K562 (cell line): ENCODE measurements at regions not wholly inside any gene's neighbourhood (a gene's known extent, or its start where the extent isn't known, plus 50 kb on each side); places are given as distances from the start of the nearest gene placed in this dataset.

Source experiments
- ATAC-seq: fragments of 200-7000 bp; cut with Tn5 transposase; 3 replicates; pipeline ENCODE4 v1.9.1; 2020; ENCODE audit warnings: moderate library complexity
- BruUV-seq: library from RNA; stranded (reverse); fragments of 400-500 nt; replicated peaks from 2 replicates; lab custom pipeline; 2021; lab: Mats Ljungman, UMichigan
- CTCF ChIA-PET: fragments of 300-600 bp; formaldehyde crosslinking; extraction: SDS; loops from one replicate; lab custom pipeline; 2021; ENCODE audit warnings: low intra/inter-chr PET ratio; lab: Yijun Ruan, JAX
- POLR2A ChIA-PET: fragments of 300-600, 350-650 bp; sonication (Branson Sonifier 250); formaldehyde crosslinking; extraction: SDS; loops from one replicate; lab custom pipeline; 2021; ENCODE audit warnings: antibody characterized with exemption, inconsistent platforms; lab: Yijun Ruan, JAX
- DNase-seq, 4 experiments: peaks; one replicate each; pipeline versions ENCODE4 v3.0.0 to v3.0.0-alpha.2; 2011 to 2018; ENCODE audit warnings: low spot score in 3 of 4, mixed read lengths in 3 of 4; ENCODE audit errors: extremely low read depth in 1 of 4
- FAIRE-seq: peaks from 2 replicates; lab custom pipeline; 2011; peaks lifted over from hg19 to GRCh38; lab: Jason Lieb, UNC
- H2AFZ ChIP-seq: 2 replicates; pipeline ENCODE4 v1.6.0; 2011; ENCODE audit warnings: low read depth, low read length, control low read depth, inconsistent platforms
- H3K27ac ChIP-seq: fragments of 200-600 bp; 3 replicates; pipeline ENCODE4 v1.8.0; 2011; ENCODE audit warnings: low read depth, mild to moderate bottlenecking, control low read depth, inconsistent platforms, low read length, moderate library complexity, mixed read lengths; ENCODE audit errors: extremely low read depth
- H3K27me3 ChIP-seq, 2 experiments: fragments of 300-600 bp in 1 of 2; 2 replicates in 1 of 2; 3 replicates in 1 of 2; pipeline versions ENCODE4 v1.6.0 to v1.8.0; 2011; ENCODE audit warnings: inconsistent platforms in 2 of 2, low read length in 2 of 2, mild to moderate bottlenecking in 1 of 2, mixed read lengths in 1 of 2, moderate library complexity in 1 of 2; ENCODE audit not compliant: control insufficient read depth in 2 of 2, insufficient read depth in 2 of 2
- H3K36me3 ChIP-seq: fragments of 300-600 bp; 3 replicates; pipeline ENCODE4 v1.8.0; 2011; ENCODE audit warnings: mild to moderate bottlenecking, low read length, inconsistent platforms; ENCODE audit not compliant: control insufficient read depth, insufficient read depth
- H3K4me1 ChIP-seq, 2 experiments: fragments of 200-600 bp in 1 of 2; replicated peaks in 1 of 2; 2 replicates in 1 of 2; 3 replicates in 1 of 2; pipeline versions ENCODE4 v1.5.1 to v1.8.0; 2011; ENCODE audit warnings: inconsistent platforms in 2 of 2, low read length in 2 of 2, mild to moderate bottlenecking in 1 of 2, mixed read lengths in 1 of 2, moderate library complexity in 1 of 2; ENCODE audit not compliant: control insufficient read depth in 2 of 2, insufficient read depth in 2 of 2
- H3K4me2 ChIP-seq: 2 replicates; pipeline ENCODE4 v1.6.1; 2011; ENCODE audit warnings: low read length, control low read depth, inconsistent platforms, mixed read lengths; ENCODE audit not compliant: insufficient read depth
- H3K4me3 ChIP-seq: fragments of 200-600 bp; sonication (generic), shearing (Covaris generic); 2 replicates; pipeline ENCODE4 v1.5.1; 2016; ENCODE audit warnings: control low read depth, inconsistent platforms
- H3K79me2 ChIP-seq: fragments of 200-600 bp; 3 replicates; pipeline ENCODE4 v1.8.0; 2011; ENCODE audit warnings: low read length, inconsistent platforms; ENCODE audit not compliant: control insufficient read depth, insufficient read depth
- H3K9ac ChIP-seq, 2 experiments: 2 replicates each; pipeline versions ENCODE4 v1.6.0 to v1.6.1; 2011; ENCODE audit warnings: low read depth in 2 of 2, low read length in 2 of 2, control low read depth in 1 of 2, inconsistent platforms in 1 of 2, mild to moderate bottlenecking in 1 of 2, mixed read lengths in 1 of 2; ENCODE audit not compliant: insufficient read depth in 1 of 2
- H3K9me1 ChIP-seq: one replicate; pipeline ENCODE4 v1.6.0; 2011; ENCODE audit warnings: inconsistent platforms, mild to moderate bottlenecking, low read length, moderate library complexity; ENCODE audit not compliant: control insufficient read depth, insufficient read depth
- H3K9me3 ChIP-seq: replicated peaks from 2 replicates; pipeline ENCODE4 v1.5.1; 2011; ENCODE audit warnings: low read depth, low read length, inconsistent platforms; ENCODE audit not compliant: control insufficient read depth, insufficient read depth
- H4K20me1 ChIP-seq: replicated peaks from 2 replicates; pipeline ENCODE4 v1.6.1; 2011; ENCODE audit warnings: low read length, inconsistent platforms, mixed read lengths; ENCODE audit not compliant: control insufficient read depth, insufficient read depth
- E2F4 ChIP-seq: sonication (generic); formaldehyde crosslinking; IDR thresholded peaks from 2 replicates; pipeline ENCODE4 v1.8.0; 2022; ENCODE audit warnings: mild to moderate bottlenecking, low read depth, missing genetic modification reagents
- E4F1 ChIP-seq: fragments of 250-450 bp; sonication (Bioruptor Pico); IDR thresholded peaks from 2 replicates; pipeline ENCODE4 v1.5.0; 2021; ENCODE audit warnings: mild to moderate bottlenecking, borderline replicate concordance
- EGR1 ChIP-seq: fragments of 450-650 bp; conservative IDR thresholded peaks from 2 replicates; pipeline ENCODE4 v1.6.1; 2017; ENCODE audit warnings: mild to moderate bottlenecking
- ESRRB ChIP-seq: fragments of 250-450 bp; sonication (Bioruptor Pico); IDR thresholded peaks from 2 replicates; pipeline ENCODE4 v1.5.0; 2020; ENCODE audit warnings: mild to moderate bottlenecking, moderate library complexity, borderline replicate concordance
- JUN ChIP-seq, 2 experiments: sonication (generic) in 1 of 2; formaldehyde crosslinking in 1 of 2; IDR thresholded peaks; 2 replicates each; pipeline versions ENCODE4 v1.6.1 to v1.8.0; 2012 to 2022; ENCODE audit warnings: borderline replicate concordance in 2 of 2, mild to moderate bottlenecking in 2 of 2, improper control_type of control experiment in 1 of 2, low read depth in 1 of 2, low read length in 1 of 2, missing genetic modification reagents in 1 of 2
- MLLT1 ChIP-seq, 2 experiments: fragments of 450-650 bp; IDR thresholded peaks; 2 replicates each; pipeline ENCODE4 v1.6.1; 2016
- NELFE ChIP-seq: IDR thresholded peaks from 2 replicates; pipeline ENCODE4 v1.6.1; 2011; ENCODE audit warnings: mild to moderate bottlenecking; ENCODE audit not compliant: insufficient read depth, insufficient read length
- PPARD ChIP-seq: fragments of 250-450 bp; sonication (Bioruptor Pico); IDR thresholded peaks from 2 replicates; pipeline ENCODE4 v1.8.0; 2022; ENCODE audit warnings: inconsistent platforms, mild to moderate bottlenecking, moderate library complexity
- TAL1 ChIP-seq: fragments of 450-650 bp; IDR thresholded peaks from 2 replicates; pipeline ENCODE4 v1.6.1; 2016; ENCODE audit warnings: mild to moderate bottlenecking
- ZNF146 ChIP-seq: IDR thresholded peaks from one replicate; pipeline ENCODE4 v1.6.1; 2018; ENCODE audit warnings: missing compliant biosample characterization; ENCODE audit not compliant: unreplicated experiment
- ZNF644 ChIP-seq: fragments of 200-800 bp; sonication (Bioruptor generic); IDR thresholded peaks from 2 replicates; pipeline ENCODE4 v1.6.1; 2016; ENCODE audit warnings: low read depth, missing genetic modification characterization, missing compliant biosample characterization
- ZNF699 ChIP-seq: fragments of 250-450 bp; sonication (Bioruptor Pico); IDR thresholded peaks from 2 replicates; pipeline ENCODE4 v1.8.0; 2021; ENCODE audit warnings: mild to moderate bottlenecking, moderate library complexity; ENCODE audit not compliant: insufficient replicate concordance
- WGBS: fragments of 100-300 bp; shearing (Covaris generic); methylation state at CpG from one replicate; pipeline ENCODE4 v1.1.6; 2016; ENCODE audit warnings: low coverage, mixed read lengths; ENCODE audit not compliant: insufficient coverage; ENCODE audit errors: missing lambda C conversion rate; 5-methylcytosine and 5-hydroxymethylcytosine counted together
- in situ Hi-C: fragments of 300-500 bp; cut with MboI; formaldehyde crosslinking; loops from 4 replicates; pipeline ENCODE4 v1.15.0; 2018; ENCODE audit warnings: inconsistent platforms, mixed read lengths
- intact Hi-C: fragments of 100-400 bp; cut with micrococcal nuclease; formaldehyde crosslinking; loops from 2 replicates; pipeline ENCODE4 v1.14.2; 2022
- TF ChIP-seq, protein P1 (sequence below): fragments of 250-450 bp; sonication (Bioruptor Pico); IDR thresholded peaks from 2 replicates; pipeline ENCODE4 v1.8.0; 2022; ENCODE audit warnings: moderate library complexity, mild to moderate bottlenecking, inconsistent platforms

DNA sequence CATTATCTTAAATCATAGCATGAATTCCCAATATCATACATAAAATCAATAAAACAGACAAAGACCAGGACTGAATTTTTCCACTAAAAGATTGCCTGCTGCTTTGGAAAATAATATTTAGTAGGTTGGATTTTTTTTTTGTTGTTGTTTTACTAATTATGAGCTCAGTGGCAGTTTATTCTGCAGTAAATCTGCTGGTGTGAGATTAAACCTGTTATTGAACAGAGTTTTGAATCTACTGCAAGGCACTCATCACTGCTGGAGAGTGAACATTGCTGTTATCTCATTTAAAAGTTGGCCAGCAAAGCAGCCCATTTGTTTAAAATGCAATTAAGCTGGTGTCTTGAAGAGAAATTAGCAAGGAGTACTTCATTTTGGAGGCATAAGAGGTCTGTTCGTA is 986.1 kb downstream of the ADGRL2 start (continued):
- TF ChIP-seq NELFE (no peak), PPARD (CRISPR knock-in tag) (no peak), JUN (IDR thresholded peaks at IDR 0.05; ENCODE audit: borderline replicate concordance, low read depth, low read length) (no peak), JUN (CRISPR knock-in tag; IDR thresholded peaks at IDR 0.05; ENCODE audit: borderline replicate concordance) (no peak)

DNA sequence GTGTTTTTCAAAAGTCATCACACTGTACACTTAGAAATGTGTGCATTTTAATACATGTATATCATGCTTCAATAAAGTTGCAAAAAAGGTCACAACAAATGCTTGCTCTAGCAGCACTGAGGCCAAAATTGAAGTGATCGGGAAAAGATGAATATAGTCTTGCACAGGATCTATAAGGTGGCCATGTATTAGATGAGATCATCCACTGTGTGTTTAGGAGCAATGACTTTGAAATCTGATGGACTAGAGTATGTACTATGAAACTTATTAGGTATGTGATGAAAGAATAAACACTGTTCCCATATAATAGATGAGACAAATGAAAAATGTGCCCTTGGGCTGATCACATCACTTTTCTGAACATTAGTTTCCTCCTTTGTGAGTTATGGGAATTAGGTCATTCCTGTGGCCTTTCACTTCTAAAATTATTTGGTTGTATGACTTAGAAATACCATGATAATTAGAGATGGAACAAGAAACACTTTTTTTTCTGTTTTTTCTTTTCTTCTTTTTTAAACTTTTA is 984.6 kb downstream of the ADGRL2 start:
- in situ Hi-C loops = no loop called here
- POLR2A ChIA-PET = no interaction called here
- Histone ChIP-seq H3K27ac (no peak overlapping the region), H3K79me2 (no peaks in the 10 kb centered on the region), H3K9me1 (no peaks in the 10 kb centered on the region), H3K36me3 (no peaks in the 10 kb centered on the region), H3K4me2 (no peak overlapping the region), H2AFZ (no peak overlapping the region), H3K9me3 (no peaks in the 10 kb centered on the region; the same call in 1 of the 2 replicates), H3K9ac (no peak overlapping the region), H3K4me1 (no peaks in the 10 kb centered on the region), H4K20me1 (no peaks in the 10 kb centered on the region), H3K27me3 (no peaks in the 10 kb centered on the region), H3K4me3 (no peak overlapping the region)
- ATAC-seq (no peak), FAIRE-seq (no peak), DNase-seq (no peak)
- 0% methylated on average over 1 of the region's 1 CpG for WGBS
- CTCF ChIA-PET = no interaction called here
- BruUV-seq = no TSS peak
- intact Hi-C loops = no loop called here
- no peak for TF ChIP-seq ZNF146 (CRISPR knock-in tag)
- TF ChIP-seq, protein P1, sequence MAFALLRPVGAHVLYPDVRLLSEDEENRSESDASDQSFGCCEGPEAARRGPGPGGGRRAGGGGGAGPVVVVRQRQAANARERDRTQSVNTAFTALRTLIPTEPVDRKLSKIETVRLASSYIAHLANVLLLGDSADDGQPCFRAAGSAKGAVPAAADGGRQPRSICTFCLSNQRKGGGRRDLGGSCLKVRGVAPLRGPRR (CRISPR knock-in tag) = no peak
- no peak for TF ChIP-seq TAL1
- no peak for TF ChIP-seq ESRRB
- TF ChIP-seq MLLT1 (IDR thresholded peaks at IDR 0.05) = no peak
- TF ChIP-seq ZNF699 = no peak
- TF ChIP-seq EGR1 = no peak
- TF ChIP-seq E4F1 = no peak
- TF ChIP-seq E2F4 (CRISPR knock-in tag) = no peak
- no peak for TF ChIP-seq ZNF644 (tag)
